HG03469 (cell line): ENCODE measurements at regions not wholly inside any gene's neighbourhood (a gene's known extent, or its start where the extent isn't known, plus 50 kb on each side); places are given as distances from the start of the nearest gene placed in this dataset.

Experiments used
- ATAC-seq: cut with Tn5 transposase; IDR thresholded peaks from one replicate; pipeline ENCODE4 v1.9.1; 2021; ENCODE audit warnings: mild to moderate bottlenecking, moderate library complexity, moderate number of reproducible peaks; ENCODE audit not compliant: unreplicated experiment

- no peak for ATAC-seq
These were observed 97.7 kb upstream of the TOP3B start for GRCh38 chr22:22080270-22080669.

DNA sequence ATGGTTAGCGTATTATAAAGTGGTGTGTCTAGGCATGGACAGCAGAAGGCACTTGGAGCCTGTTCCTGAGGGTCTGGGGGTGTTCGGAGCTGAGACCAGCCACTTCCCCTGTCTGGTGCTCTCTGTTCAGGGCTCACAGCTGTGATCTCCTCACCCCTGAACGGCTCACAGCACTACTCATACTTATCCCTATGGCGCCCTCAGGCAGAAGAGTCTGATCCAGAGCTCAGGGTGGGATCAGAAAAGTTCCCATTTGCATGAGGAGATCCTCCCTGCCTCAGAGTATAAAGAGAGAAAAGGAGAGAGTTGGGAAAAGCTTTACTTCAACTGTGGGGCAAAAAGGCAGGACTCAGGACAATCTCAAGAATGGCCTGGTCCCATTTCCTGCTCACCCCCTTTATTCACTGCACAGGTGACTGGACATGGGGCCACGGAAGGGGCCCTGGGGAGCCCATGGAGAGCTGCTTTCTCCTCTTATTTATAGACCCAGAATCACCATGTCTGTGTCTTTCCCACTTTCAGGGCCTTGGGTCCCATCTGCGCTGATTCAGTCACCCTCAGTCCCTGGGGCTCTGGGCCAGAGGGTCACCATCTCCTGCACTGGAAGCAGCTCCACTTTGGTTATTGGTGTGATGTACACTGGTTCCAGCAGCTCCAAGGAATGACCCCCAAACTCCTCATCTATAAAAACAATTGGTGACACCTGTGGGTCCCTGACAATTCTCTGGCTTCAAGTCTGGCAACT, 97.0 kb upstream of the TOP3B start:
- no peak for ATAC-seq

GRCh38 chr22:22078329-22078728, 95.7 kb upstream of the TOP3B start:
- ATAC-seq: no peak

DNA sequence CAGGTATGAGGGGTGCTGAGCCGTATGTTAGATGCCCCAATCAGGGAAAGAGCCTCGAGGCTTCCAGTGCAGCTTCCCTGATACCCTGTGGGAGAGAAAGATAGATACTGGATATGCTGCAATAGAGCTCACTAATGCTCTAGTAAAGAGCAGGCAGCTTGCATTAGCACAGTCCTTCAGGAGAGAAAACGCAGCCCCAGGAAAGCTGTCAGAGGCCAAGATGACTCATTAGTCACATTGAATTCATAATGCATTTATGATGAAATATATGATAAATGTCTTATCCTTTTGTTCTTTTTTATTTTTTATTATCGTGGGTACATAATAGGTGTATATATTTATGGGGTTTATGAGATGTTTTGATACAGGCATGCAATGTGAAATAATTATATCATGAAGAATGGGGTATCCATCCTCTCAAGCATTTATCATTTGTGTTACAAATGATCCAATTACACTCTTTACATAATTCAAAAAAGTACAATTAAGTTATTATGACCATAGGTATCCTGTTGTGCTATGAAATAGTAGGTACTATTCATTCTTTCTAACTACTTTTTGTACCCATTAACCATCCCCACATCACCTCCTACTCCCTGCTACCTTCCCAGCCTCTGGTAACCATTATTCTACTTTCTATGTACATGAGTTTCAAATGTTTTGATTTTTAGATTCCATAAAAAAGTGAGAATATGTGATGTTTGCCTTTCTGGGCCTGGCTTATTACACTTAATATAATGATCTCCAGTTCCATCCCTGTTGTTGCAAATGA, 94.5 kb upstream of the TOP3B start:
- no peak for ATAC-seq

DNA sequence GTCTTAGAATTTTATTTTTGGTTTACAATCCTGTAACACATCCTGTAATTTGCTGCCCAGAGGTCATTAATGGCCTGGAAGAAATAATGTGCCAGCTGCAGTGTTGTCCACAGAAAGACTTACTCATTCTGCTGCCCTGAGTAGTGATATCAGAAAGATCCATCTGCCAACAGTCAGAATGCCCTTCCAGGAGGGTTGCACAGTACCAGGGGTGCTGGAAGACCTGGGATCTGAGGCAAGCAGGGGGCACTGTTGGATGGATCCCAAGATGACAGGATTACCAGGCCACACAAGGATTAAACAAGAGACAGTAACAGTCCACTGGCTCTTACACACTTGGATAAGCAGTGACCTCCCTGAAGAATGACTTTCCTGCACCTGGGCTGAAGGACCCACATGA, 93.8 kb upstream of the TOP3B start:
- ATAC-seq: no peak

DNA sequence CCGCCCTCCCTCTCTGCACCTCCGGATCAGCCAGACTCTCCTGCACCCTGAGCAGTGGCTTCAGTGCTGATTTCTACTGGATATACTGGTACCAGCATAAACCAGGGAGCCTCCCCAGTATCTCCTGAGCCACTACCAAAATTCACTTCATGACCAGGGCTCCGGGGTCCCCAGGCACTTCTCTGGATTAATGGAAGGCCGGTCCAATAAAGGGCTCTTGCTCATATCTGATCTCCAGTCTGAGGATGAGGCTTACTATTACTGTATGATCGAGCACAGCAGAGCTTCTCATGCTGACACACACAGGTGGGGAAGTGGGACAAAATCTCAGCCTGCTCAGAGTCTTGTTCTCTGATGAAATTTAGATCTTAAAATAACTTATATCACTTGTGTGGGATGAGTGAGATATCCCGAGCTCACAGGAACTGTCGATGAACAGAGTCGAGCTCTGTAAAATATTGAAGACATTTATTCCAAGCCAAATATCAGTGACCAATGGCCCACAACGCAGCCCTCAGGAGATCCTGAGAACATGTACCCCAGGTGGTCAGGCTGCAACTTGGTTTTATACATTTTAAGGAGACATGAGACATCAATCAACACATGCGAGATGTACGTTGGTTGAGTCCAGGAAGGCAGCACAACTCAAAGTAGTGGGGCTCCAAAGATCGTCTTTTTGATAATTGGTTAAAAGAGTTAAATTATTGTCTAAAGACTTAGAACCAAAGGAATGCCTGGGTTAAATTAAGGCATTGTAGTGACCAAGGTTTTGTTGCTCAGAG, 93.0 kb upstream of the TOP3B start:
- ATAC-seq: no peak

DNA sequence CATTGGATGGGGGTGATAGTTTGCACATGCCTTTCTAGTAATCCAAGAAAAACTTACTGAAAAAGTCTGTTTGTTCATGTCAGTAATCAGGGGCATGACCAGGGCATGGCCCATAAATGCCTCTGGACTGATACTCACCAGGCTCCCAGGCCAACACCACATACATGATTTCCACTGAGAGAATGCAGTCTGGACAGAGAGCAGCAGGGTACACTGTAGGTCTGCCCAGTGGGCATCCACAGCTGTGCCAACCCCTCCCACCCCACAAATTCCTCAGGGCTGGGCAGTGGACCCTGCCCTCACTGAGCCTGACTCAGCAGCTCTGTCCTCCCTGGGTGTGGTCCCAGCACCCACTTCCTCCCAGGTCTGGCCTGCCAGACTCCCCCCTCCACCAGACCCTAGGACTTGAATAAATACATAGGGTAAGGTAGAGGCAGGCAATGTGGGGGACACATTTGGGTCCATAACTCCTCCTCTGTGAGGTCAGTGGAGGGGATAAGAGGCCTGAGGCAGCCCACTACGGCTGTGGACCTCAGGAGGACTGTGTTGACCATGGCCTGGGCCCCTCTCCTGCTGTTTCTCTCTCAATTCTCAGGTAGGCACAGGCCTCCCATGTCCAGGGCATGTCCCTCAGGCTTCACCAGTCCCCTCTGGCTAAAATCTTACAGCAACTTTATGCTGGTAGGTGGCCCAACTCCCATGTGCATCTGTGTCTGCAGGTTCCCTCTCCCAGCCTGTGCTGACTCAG, 92.2 kb upstream of the TOP3B start:
- no peak for ATAC-seq

- no peak for ATAC-seq
These were observed 91.4 kb upstream of the TOP3B start for GRCh38 chr22:22073769-22074561.

GRCh38 chr22:22072169-22072836, 89.7 kb upstream of the TOP3B start:
- no peak for ATAC-seq

GRCh38 chr22:22071455-22071854, 88.9 kb upstream of the TOP3B start:
- ATAC-seq: no peak

DNA sequence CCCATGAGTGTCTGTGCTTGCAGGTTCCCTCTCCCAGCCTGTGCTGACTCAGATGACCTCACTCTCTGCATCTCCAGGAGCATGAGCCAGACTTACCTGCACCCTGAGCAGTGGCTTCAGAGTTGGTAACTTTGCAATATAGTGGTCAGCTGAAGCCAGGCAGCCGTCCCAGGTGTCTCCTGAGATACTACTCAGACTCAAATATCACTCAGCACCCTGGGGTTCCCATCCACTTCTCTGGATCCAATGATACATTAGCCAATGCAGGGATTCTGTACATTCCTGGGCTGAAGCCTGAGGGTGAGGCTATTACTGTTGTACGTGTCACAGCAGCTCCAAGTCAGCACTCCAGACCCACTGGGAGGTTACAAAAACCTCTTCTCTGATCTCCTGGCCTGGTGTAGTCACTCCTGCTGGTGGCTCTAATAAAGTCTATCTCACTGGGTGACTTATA, 87.8 kb upstream of the TOP3B start:
- ATAC-seq: no peak

DNA sequence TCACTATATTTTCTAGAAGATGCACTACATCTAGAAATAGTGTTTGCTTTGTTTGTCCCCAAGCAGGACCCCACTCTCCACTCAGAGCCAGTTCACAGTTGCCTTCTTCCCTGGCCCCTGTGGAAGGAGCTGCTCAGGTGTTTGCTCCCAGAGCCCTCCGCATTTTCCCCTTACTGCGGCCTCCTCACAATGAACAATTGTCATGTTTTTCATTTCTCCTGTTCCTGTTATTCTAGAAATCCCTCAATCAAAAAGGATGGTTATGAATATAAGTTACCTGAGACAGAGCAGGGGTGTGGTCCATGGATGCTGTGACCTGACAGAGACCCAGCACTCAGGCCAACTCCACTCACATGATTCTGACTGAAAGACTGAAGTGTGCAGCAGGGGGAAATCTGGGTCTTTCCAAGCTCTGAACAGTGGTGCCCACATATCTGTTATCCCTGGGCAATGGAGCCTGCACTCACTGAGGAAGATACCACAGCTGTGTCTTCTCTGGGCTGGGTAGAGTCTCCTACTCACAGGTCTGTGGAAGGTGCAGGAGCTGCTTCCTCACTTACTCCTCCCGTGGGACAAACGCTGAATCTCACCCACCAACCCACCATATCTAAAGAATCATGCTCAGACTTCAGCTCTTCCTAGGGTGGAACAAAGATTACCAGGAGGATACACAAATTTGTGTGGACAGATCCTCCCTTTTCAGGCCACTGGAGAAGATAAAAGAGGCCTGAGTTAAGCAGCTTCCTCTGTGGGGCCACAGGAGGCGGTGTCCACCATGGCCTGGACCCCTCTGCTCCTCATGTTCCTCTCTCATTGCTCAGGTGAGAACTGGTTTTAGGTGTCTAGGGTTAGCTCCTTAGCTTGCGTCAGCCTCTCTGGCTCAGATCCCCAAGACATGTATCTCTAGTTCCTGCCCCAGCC, 87.1 kb upstream of the TOP3B start:
- no peak for ATAC-seq

DNA sequence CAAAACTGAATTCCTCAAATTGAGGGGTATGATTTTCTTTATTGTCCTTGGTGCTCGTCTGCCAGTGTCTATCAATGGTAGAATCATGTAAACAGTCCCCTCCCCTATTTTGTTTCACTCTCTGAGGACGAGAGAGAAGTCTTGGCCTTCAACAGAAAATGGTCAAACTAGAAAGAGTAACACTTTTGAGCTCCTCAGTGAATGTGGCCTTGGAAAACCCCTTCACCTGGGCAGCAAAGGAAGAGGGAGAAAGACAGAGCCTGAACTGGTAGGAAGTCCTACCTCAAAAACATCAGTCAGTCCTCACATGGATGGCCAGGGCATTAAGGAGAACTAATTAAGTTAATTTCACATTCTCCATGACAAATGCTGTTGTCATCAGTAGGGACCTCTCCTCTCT, 86.1 kb upstream of the TOP3B start:
- ATAC-seq: no peak

GRCh38 chr22:22068025-22068424, 85.4 kb upstream of the TOP3B start:
- ATAC-seq: no peak

GRCh38 chr22:22067192-22067591, 84.6 kb upstream of the TOP3B start:
- ATAC-seq: no peak

DNA sequence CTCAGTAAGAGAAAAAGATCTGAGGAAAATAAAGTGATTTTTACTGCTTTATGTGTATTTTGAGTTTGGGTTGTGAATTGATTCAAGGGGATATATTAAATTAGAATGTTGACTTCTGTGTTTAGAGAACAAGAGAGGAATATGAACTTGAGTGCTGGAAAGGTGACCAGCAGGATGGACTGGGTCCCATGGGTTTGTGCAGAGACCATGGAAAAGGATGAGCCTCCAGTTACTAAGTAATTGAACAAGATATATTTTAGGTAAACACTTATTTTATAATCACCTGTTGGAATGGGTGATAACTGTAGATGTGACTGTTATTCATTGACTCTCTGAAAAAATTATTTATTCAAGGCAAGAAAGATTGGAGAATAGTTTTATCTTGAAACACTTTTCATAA, 82.0 kb upstream of the TOP3B start:
- no peak for ATAC-seq

DNA sequence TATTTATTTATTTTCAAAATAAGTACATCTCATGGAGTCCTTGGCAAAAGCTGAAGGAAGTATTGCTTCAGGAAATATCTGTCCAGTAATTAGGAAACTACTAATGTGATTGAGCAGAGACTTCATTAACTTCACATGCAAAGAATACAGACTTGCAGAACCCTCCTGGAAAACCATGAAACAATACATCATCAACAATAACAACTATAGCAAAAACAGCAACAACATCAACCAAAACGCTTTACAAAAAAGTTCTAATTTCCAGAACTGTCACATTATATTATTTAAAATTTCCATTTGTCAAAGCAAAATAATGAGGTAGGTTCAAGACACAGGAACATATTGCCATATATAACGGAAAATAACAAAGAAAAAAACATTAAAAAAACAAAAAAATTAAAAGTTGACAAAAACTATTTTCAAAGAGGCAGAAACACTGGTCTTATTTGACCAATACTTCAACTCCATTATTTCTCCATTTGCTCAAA, 79.8 kb upstream of the TOP3B start:
- no peak for ATAC-seq
